GM21717 (cell line): ENCODE measurements at regions not wholly inside any gene's neighbourhood (a gene's known extent, or its start where the extent isn't known, plus 50 kb on each side); places are given as distances from the start of the nearest gene placed in this dataset.
"Not testable (repeated sequence)": the region's sequence is repeated elsewhere in the genome, so short reads cannot be mapped to it uniquely, and the experiment has no call there.

Experiments used
- ATAC-seq: cut with Tn5 transposase; IDR thresholded peaks from one replicate; pipeline ENCODE4 v1.9.1; 2021; ENCODE audit warnings: mild to moderate bottlenecking, moderate library complexity; ENCODE audit not compliant: unreplicated experiment

- ATAC-seq, result no peak
Observed at GRCh38 chr13:111006506-111007031, 91.7 kb upstream of the ANKRD10 start.

- ATAC-seq, result no peak
Observed at GRCh38 chr13:111005808-111006505, 91.1 kb upstream of the ANKRD10 start.

- ATAC-seq, result no peak
Observed at GRCh38 chr13:111005364-111005763, 90.5 kb upstream of the ANKRD10 start.

GRCh38 chr13:111004444-111004843 lies 89.6 kb upstream of the ANKRD10 start:
- ATAC-seq, result no peak

GRCh38 chr13:111001636-111002035 lies 86.8 kb upstream of the ANKRD10 start:
- no peak for ATAC-seq

GRCh38 chr13:110993788-110994187 lies 78.9 kb upstream of the ANKRD10 start:
- no peak for ATAC-seq

- no peak for ATAC-seq
Observed at GRCh38 chr13:110991991-110992508, 77.2 kb upstream of the ANKRD10 start.

GRCh38 chr13:110989331-110989730 lies 74.5 kb upstream of the ANKRD10 start:
- ATAC-seq, result no peak

- no peak for ATAC-seq
Observed at GRCh38 chr13:110985541-110985940, 70.7 kb upstream of the ANKRD10 start.

- no peak for ATAC-seq
Observed at GRCh38 chr13:110984798-110985197, 69.9 kb upstream of the ANKRD10 start.

- ATAC-seq, result no peak
Observed at GRCh38 chr13:110984381-110984780, 69.5 kb upstream of the ANKRD10 start.

- ATAC-seq, result no peak
Observed at GRCh38 chr13:110983241-110983640, 68.4 kb upstream of the ANKRD10 start.

- ATAC-seq, result no peak
Observed at GRCh38 chr13:110981379-110981778, 66.5 kb upstream of the ANKRD10 start.

- ATAC-seq, result no peak
Observed at GRCh38 chr13:110980921-110981320, 66.1 kb upstream of the ANKRD10 start.

GRCh38 chr13:110979149-110979548 lies 64.3 kb upstream of the ANKRD10 start:
- ATAC-seq, result not testable (repeated sequence)

GRCh38 chr13:110978390-110978789 lies 63.5 kb upstream of the ANKRD10 start:
- ATAC-seq, result no peak

- no peak for ATAC-seq
Observed at GRCh38 chr13:110976785-110977184, 61.9 kb upstream of the ANKRD10 start.

GRCh38 chr13:110973007-110973700 lies 58.3 kb upstream of the ANKRD10 start:
- no peak for ATAC-seq

GRCh38 chr13:110971486-110971885 lies 56.6 kb upstream of the ANKRD10 start:
- no peak for ATAC-seq

GRCh38 chr13:110967156-110967855 lies 52.4 kb upstream of the ANKRD10 start:
- ATAC-seq, result not testable (repeated sequence)

- no peak for ATAC-seq
Observed at GRCh38 chr13:110965755-110966134, 50.9 kb upstream of the ANKRD10 start.
